GM19452 (cell line): ENCODE measurements at regions not wholly inside any gene's neighbourhood (a gene's known extent, or its start where the extent isn't known, plus 50 kb on each side); places are given as distances from the start of the nearest gene placed in this dataset.

Experiments
- ATAC-seq: cut with Tn5 transposase; IDR thresholded peaks from one replicate; pipeline ENCODE4 v1.9.1; 2021; ENCODE audit not compliant: unreplicated experiment

DNA sequence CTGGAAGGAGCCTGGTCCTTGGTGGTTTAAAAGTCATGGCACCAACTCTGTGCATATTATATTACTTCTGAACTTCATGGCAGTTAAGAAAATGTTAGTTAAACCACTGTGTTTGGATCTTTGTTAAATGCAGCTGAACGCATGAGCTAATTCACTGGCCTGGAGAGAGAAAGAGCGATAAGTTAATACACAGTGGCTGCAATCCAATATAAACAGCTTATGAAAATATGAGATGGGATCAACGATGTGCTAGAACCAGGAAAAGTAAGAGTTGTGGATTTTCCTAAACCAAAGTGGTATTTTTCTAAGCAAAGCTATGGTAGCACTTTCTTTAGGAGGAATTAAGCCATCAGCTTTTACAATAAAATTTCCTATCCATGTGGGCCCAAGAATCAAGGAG, 326.7 kb downstream of the MTX2 start:
- no peak for ATAC-seq

DNA sequence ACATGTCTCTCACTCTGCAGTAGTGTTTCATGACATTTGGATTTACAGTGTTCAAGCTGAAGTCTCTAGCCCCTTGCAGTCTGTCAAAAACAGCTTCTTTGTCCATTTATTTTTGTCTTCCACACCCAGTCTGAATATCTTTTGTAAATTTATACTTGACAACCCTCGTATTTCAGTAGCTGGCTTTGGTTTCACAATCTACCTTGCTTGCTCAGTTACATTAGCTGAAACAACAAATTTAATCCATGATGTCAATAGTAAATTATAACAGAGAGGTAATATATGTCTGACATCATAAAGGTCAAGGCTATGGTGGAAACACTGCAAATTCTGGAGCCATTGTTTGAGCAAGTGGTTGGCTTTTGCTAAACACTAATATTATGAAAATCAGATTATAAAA, 328.7 kb downstream of the MTX2 start:
- no peak for ATAC-seq

DNA sequence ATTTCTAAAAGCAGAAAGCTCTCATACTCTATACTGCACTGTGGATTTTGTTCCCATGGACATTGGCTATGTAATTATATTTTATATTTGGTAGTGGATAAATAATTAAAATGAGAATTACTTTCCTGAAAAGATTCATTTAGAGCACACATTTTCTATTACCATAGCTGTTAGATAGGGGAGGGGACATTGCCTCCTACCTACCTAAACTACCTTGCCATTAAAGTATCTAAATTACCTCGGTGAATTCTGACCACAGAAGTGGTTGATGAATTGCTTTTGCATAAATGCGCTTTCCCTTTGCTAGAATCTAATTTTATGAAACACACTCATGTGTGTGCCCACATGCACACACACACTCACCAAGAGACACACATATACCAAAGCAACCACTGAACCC, 329.1 kb downstream of the MTX2 start:
- ATAC-seq: no peak

DNA sequence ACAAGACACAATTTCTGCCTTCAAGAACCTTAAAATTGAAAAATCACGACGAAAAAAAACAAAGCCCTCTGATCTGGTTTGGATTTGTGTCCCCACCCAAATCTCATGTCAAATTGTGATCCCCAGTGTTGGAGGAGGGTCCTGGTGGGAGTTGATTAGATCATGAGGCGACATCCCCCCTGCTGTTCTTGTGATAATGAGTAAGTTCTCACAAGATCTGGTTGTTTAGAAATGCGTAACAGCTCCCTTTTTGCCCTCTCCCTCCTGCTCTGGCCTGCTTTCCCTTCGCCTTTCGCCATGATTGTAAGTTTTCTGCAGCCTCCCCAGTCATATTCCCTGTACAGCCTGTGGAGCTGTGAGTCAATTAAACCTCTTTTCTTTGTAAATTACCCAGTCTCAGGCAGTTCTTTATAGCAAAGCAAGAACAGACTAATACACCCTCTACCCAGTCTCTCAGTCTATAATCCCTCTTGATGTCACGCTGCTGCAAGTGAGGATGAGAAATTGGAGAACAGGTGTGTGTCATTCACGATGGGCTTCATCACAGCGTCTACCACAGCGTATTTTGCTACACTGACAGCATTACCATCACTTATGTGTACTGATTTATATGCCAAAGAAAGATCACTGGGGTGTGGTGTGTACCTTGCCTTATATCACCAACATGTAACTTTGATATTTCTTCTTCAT, 330.7 kb downstream of the MTX2 start:
- ATAC-seq: no peak

DNA sequence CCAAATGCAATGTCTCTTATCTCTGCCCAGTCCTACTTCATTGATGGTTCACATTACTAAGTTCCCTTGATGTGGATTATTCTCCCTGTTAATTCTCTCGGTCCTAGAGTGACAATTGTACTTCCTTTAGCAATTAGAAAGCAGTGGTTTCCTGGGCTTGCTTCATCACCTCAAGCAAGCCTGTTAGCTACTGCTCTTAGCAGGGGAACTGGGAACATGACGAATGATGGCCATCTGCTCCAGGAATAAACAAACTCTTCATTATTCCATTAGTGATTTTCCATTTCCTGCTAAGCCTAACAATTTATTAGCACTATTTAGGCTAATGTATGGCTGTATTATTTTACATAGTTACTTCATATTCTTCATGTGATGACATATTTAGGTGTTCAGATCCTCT, 331.8 kb downstream of the MTX2 start:
- no peak for ATAC-seq

DNA sequence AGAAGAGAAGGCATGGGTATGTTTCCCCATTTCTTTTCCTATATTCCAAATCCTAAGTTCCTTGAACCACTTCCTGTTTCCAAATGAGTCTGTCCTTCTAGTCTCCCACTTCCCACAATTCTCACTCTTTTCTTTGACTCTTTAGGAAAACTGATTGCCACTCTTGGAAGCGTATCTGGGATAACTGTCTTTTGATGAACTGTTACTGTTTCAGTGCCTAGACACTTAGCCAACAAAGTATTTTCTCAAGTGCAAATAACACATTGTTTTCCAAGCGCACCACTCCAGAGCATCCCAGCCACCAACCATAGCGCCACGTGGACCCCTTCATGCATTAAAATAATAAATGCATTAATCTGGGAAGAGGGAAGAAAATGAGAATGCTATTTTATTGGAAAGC, 342.8 kb downstream of the MTX2 start:
- ATAC-seq: no peak

DNA sequence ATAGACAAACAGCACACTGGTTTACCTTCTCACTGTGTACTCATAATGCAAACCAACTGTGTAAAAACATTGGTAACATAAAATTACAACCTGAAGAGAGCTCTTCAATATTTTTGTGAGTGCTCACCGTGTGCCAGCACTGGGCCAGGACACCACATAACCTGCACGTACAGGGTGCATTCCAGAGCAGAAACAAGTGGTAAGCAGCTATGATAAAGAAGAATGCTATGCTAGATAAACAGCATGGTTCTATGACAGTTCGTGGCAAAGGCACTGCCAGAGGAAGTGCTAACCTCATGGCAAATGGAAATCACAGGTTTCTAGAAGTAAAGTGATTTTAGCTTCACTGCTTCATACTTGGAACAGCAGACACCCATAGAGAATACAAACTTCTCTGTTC, 343.5 kb downstream of the MTX2 start:
- ATAC-seq: no peak

DNA sequence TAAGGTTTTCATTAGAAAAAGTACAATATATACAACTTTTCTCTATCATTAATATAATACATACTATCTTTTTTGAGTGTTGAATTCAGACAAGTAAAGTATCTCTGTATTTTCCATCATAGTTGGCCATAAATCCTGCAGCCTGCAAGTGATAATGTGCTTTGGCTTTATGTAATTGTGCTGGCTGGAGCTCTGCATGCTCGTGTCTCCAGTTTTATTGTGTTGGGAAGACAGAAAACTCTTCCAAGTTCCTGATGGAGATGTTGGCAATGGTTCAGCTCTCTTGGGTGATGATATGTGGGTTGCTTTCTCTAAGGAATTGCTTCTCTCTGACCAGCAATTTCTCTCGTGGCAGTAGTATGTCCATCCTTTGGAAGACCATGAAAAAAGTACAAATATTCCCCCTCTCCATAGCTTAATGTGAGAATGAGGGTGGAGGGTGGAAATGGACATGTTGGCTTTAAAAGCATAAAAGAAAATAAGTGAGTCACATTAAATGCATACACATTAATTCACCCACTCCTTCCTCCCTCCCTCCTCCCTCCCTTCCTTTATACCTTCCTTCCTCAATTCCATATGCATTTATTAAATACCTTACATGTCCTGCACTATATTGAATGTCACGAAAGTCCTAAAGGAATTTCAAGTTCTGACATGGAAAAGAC, 344.2 kb downstream of the MTX2 start:
- no peak for ATAC-seq

DNA sequence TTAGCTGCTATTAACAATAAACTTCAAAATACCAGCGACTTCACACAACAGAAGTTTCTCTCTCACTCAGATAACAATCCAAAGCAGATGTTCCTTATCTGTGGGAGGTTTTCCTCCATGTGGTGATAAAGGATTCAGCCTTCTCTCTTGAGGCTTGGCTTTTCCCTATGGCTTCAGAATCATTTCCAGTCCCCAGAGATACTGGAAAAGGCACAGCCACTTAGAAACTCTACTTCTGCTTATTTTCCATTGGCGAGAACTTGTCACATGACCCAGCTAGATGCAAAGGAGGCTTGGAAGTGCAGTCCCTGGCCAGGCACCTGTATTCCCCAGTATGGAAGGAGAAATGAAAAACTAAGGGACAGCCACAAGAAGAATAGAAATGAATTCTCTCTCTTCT, 344.8 kb downstream of the MTX2 start:
- ATAC-seq: no peak

DNA sequence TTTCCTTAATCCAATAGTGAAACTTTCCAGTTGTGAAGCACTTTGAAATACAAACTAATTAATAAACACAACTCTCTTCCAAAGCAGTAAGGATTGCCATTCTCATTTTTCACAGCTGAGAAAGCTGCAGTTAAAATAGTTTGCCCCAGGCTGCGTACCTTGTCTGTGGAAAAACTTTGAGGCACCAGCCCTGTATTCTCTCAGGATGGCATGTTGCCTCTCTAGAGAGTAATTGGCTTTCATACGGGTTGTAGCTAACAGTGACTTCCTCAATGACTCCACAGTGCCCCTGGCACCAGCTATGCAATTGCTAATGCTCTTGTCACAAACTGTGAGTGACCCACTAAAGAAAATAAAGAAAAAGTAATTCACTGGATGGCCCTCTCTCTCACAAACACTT, 345.7 kb downstream of the MTX2 start:
- no peak for ATAC-seq

DNA sequence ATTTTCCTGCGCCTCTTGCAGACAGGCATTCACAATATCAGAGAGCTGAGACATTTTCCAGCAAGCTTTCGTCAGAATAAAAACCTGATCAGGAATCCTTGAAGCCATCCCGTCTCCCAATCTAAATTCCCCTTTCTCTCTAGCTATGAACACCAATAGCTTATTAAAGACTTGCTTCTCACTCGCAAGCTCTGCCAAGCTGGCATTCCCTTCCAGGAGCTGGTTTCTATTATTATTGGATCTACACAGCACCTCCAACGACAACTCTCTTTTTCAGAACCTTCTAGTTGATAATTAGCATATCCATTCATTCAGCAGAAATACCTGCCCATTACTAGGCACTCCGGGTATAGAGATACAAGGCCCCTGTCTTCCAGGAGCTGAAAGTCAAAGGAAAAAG, 350.3 kb downstream of the MTX2 start:
- no peak for ATAC-seq

DNA sequence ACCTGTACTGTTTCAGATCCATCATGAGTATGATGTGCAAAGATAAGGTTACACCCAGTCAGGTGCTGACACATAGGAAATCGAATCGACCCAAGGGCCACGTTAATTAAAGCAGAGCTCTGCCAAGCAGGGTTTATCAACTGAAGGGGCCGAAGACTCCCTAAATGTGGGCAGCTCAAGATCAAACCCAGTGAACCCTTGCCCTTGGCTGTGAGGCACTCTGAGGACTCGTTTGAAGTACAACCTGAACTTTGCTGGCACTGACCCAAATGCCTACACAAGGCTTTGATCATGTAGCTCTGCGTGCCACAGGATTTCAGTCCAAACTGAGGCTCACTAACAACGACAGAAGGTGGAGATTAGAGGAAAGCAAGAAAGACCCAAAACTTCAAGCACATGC, 352.1 kb downstream of the MTX2 start:
- ATAC-seq: no peak

DNA sequence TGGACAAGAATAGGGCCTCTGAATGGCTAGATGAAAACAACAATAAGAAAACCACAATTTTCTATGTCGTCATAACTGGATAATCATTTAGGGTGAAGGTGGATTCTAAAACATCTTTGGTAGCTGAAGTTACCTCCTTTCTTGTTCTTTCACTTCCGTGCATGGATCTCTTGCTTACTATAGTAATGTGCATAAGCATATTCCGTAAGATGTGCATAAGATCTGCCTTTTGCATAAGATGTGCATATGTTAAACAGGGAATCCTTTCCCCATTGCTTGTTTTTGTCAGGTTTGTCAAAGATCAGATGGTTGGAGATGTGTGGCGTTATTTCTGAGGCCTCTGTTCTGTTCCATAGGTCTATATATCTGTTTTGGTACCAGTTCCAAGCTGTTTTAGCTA, 353.6 kb downstream of the MTX2 start:
- ATAC-seq: no peak

DNA sequence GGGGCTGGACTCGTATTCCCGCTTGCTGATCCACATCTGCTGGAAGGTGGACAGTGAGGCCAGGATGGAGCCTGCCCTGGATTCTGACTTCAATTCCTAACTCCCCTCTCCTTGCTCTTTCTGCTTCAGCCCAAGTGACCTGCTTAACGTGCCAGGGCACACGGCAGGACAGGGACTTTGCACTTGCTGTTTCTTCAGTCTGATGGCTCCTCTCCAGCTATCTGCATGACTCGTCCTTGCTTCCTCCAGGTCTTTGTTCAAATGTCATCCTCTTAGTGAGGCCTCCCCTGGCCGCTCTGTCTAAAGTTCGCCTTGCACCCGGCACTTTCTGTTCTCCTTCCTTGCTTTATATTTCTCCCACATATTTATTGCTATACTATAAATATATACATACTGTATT, 357.6 kb downstream of the MTX2 start:
- ATAC-seq: no peak

DNA sequence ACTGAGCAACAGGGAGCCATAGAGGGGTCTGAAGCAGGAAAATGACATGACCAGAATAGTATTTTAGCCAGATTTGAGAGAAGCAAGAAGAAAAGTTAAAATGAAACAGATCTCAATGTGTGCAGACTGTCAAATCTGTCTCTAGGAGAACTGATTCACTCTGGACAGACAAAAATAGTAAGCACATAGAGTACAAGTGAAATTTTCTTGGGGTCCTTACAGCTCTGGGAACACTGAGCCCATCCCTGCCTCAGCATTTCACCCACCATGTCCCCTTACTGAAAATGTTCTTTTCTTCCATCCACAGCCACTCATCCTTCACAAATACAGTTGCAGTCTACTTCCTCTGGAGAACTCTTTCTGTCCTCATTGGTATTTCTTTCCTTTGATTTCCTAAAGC, 359.2 kb downstream of the MTX2 start:
- no peak for ATAC-seq

DNA sequence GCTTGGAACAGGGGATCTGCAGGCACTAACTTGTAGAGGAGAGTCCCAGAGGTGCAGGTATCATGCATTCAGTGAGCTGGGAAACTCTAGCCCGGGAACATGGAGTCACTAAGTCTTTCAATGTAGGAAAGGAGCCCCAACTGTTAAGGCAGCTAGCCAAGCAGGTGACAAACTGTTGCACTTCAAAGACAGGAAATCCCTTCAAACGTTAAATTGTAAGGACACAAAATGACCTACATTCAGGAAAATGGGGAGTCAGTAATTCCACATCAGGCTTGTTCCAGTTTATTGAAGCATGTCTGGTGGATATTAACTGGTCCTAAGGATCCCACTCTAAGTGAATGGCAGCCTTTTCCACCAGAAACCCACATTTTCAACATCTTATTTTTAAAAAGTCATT, 364.5 kb downstream of the MTX2 start:
- no peak for ATAC-seq

DNA sequence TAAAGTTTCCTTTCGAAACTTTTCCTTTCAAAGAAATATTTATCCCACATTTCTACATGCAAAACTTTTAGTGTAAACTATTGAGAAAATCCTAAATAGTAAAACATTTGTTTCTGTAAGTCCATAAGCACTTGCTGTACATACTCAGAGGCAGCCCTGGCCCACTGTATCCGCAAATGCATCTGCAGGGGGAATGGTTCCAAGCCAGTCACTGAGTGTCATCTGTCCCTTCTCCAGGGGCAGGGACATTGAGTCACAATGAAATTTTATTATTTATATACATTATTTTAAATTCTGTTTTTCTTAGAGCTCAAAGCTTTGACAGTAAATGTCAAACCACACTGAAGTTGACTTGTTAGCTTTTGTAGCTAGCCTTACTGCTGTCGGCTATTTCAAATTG, 367.2 kb downstream of the MTX2 start:
- ATAC-seq: no peak

DNA sequence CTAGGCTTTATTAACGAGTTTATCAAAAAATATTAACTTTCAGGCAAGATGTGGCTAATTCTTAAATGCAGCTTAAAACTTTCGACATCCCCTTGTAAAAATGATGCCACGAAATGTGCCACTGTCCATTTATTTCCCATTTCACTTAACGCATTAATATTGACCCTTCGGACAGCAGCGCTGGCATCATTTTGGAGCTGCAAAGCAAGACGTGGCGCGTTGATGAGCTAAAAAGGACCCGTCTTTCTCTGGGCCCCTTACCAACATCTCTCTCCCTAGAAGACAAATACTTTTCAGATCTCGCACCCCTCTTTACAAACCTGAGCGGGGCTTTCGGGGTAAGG, 367.9 kb downstream of the MTX2 start:
- ATAC-seq: no peak

DNA sequence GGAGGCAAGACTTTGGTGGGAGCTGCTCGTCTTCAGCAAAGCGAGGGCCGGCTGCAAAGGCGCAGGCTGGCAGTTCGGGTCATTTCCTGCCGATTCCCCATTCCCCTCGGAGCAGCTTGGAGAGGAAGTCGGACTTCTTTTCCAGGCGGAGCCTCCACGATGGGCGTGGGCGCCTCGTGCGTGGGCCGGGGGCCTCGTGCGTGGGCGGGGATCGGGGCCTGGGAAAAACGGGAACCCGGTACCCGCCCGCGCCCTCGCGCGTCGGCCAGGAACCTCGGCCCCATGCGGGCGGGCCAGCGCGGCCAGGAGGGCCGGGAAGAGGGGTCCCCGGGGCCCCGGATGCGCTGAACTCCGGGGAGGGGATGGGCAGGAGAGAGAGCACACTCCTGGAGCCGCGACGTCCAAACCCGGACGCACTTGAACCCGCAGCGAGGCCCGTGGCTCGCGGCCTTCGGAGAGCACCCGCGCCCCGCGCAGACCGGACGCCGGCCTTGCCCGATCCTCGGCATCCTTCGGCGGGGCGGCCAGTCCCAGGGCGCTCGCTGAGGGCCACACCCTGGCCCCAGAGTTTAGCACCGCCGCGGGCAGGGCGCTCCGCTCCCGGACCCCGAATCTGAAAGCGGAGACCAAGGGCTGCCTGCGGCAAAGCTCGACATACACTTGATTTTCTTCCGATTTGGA, 368.4 kb downstream of the MTX2 start:
- peak; percentile 40 for ATAC-seq

DNA sequence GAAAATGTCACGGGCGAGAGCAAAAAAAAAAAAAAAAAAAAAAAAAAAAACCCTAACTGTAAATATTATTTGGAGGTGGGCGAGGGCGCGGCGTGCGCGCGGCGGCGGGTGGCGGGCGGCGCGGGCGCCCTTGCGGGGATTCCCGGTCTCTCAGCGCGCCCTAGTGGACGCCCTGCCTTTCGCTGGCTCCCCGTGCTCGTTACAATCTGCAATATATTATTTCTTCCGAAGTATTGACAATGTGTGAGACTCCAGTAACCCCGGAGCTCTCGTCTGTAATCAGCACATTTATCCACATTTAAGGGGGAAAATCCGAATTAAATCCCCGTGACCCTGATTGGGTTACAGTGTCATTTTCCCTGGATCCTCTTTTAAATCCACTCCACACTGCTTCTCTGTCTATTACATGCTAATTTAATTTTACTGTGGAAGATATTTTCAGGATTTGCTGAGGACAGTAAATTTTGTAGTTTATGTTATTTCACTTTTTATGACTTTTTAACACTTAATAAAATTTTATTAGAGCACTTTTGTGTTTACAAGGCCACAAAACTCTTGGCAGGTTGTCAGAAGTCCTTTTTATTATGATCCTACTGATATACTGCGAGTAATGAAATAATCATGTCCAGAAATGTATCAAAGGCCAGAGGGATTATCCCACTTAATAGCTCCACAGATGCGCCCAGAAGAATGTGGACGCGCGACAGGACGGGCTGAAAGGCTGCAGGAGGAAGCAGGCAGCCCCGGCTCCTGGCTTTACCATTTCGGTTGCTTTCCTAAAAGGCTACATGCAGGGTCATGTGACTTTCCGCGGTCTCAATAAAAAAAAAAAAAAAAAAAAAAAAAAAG, 369.1 kb downstream of the MTX2 start:
- peak; percentile 74 for ATAC-seq

DNA sequence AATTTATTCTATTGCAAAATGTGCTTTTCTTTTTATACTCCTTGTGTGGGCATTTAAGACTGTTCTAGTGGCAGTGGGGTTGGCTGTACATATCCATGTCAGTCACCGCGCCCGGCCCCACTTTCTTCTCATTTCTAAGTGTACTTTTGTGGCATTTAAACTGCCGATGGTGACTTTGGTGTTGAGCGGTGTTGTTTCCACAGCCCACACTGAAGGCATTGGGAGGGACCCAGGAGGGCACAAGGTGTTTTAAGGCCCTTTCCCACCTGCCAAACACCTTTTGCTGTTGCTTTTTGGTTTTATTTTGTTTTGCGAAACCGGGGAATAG, 369.7 kb downstream of the MTX2 start:
- ATAC-seq: no peak

DNA sequence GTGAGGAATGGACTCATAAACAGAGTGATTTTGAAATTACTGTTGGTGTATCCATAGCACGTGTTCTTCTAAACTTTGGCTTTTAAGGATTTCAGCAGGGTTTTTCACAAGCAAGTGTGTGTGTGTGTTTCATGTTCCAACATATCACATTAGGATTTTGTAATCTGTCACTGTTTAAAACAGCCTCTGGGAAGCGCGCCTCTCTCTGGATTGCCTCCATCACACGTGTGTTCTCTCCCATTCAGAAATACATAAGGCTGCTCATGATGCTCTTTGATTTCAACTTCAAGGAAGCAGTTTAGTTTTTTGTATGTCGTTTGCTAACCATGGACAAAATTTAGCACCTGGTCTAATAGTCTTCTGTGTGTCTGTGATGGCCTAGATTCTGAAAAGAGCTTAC, 370.4 kb downstream of the MTX2 start:
- no peak for ATAC-seq
